ENCODE measurements at regions not wholly inside any gene's neighbourhood (a gene's known extent, or its start where the extent isn't known, plus 50 kb on each side); places are given as distances from the start of the nearest gene placed in this dataset.
"Not testable (repeated sequence)": the region's sequence is repeated elsewhere in the genome, so short reads cannot be mapped to it uniquely, and the experiment has no call there.

GRCh38 chr4:23163647-23164436, 471.1 kb downstream of the GBA3 start:
- DNase-seq, result peak; percentile 33

DNA sequence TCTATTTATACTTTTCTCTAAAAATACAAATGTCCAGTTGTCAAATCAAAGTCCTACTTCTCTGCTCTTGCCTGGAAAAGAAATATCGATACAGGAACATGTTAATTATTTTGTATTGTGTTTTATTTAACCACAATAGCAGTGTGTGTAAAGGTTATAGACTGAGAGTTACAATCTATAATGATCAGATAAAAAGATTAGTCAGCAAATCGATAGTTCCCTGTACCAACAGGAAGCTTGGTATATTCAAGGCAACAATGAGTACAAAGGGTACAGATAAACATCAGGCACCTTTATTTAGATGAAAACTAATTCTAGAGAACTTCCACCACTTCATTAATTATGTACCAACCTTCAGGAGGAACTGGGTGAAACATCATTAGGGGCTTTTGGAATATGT, 469.5 kb downstream of the GBA3 start:
- DNase-seq, result no peak

- DNase-seq, result no peak
Measured at GRCh38 chr4:23161787-23162186, 469.1 kb downstream of the GBA3 start.

DNA sequence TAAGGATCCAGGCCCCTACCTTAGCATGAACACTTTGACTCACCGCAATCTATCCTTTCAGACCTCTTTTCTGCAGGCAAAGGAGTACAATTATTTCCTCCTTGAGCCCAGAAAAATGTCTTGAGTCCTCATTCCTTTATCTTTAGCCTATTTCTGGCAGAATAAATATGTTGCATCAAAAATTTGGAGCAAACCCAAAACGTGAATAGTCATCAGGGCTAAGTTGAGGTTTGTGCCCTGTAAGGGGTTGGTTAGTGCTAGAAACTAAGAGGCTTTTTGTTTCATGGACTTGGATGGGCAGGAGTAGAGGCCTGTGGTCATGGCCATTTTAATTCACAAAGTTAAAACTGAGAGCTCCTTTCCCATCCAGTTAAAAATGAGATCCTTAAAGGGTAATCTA, 460.3 kb downstream of the GBA3 start:
- no peak for DNase-seq

DNA sequence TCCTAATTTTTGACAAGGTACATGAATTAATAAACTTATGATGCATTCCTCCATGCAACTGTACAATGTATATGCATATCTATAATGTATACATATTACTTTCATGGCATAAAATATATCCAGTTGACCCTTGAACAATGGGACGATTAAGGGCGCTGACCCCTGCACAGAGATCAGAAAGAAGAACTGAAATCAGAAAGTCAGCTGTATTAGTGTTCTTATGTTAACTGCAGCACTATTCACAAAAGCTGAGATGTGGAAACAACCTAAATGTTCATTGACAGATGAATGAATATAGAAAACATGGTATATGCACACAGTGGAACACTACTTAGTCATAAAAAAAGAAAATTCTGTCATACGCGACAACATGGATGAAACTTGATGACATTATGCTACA, 457.1 kb downstream of the GBA3 start:
- DNase-seq, result no peak

- DNase-seq, result no peak
Measured at GRCh38 chr4:23144707-23145106, 452.0 kb downstream of the GBA3 start.

DNA sequence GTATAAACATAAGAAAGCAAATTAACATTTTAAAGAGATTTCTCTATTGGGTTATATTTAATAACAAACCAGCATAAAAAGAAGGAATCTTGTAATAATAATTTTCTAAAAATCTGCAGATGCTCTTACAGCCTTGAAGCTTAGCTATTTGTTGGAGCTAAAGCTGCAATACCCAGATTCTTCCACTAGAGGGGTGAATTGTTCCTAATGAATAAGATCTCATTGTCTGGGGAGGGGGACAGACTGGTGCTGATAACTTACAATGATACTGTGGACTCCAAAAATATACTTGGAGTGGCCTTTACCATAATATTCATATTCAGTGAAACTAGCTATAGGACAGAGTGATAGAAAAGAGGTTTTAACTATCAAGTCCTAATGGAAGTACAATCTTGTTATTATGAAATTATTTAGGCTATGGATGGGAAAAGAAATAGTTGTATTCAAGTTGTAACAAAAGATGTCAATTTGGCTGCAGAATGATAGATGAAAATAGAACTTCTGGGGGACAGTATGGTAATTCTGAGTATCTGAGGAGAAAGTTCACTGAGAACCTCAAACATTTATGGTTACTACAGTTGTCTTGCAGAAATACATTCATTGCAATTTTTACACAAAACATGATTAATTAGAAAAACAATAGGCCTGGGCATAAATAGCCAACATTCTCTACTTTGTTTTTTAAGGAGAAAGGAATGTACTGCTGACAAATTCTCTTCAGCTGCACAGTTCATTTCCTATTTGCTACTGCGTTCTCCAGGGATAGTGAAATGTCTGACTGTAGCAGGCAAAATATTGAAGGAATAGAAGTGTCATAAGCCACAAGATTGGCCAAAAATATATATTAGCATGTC, 443.3 kb downstream of the GBA3 start:
- peak; percentile 79 for DNase-seq

DNA sequence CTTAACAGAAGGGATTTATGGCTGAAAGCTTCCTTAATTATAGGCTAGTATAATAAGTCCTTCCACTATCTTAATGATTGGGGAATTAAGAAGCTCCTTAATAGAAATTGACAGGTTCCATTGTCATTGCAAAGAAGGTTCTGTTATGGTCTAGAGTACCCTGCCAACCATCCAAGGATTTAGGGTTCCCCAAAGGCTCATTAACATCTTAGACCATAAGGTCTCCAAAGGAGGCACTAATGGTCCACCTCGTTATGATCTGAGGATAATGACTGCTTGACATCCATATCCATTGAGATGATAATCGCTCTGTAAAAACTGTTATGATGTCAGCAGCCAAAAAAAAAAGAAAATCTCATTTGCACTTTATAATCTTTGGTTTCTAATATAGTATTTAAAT, 441.6 kb downstream of the GBA3 start:
- DNase-seq, result peak; percentile 71

DNA sequence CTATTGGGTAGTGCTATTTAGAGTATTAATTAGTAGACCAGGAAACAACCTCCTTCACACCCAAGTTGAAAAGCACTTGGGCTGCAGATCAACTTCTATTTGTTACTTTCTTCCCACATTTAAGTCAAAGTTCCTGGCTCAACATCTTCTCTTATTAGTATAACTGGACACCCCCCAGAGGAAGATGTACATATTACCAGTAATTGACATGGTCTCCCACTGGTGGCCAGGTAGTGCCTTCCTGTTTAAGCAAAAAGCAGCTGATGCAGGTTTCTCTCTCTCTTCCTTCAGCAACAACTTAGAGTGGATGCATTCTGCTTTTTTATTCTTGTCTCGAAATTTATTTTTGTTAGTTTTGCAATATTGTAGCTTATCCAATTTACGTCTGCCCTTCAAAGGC, 438.1 kb downstream of the GBA3 start:
- no peak for DNase-seq

DNA sequence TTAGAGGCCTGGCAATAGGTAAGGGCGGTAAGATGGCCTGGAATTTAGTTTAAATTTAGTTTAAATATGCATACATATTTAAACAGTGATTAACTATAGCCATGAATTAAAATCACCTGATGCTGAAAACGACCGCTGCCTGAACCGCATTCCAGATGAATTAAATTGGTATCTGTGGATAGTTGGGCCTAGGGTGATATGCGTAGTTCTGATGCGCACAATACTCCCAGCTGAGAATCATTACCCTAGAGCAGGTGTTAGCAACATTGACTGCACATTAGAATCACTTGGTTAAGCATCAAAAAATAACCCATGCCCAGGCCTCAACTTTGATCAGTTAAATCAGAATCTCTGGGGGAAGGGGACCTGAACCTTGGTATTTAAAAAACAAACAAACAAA, 432.4 kb downstream of the GBA3 start:
- no peak for DNase-seq

DNA sequence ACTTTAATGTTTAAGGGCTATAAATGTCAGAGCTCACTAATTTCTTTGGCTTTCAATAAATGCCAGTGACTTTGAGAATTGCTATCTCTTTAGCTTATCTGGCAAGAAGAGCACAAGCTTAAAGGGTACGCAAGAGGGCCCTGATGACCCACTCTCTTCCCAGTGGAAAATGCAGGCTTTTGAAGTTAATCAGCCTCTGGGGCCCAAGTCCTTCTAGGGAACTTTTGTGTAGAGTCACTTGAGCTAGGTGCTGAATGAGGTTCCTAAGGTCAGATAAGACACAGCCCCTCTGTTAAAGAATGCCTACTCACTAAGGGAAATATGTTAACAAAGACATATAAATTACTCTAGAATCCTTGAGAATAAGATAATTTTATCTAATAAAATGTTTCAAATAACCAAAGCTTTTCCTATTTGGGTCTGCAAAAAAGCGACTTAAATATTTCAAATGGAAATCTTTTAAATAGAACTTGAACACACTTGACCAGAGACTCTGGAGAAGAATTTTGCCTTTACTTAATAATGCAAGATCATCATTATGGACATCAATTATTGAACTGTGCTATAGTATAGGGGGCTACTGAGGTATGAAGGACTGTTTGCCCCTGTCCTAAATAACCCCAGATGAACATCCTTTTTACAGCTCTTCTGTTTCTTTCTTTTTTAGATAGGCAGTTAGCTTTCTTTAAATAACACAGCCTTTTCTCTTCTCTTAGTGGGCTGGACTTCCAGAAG, 430.1 kb downstream of the GBA3 start:
- DNase-seq, result no peak

DNA sequence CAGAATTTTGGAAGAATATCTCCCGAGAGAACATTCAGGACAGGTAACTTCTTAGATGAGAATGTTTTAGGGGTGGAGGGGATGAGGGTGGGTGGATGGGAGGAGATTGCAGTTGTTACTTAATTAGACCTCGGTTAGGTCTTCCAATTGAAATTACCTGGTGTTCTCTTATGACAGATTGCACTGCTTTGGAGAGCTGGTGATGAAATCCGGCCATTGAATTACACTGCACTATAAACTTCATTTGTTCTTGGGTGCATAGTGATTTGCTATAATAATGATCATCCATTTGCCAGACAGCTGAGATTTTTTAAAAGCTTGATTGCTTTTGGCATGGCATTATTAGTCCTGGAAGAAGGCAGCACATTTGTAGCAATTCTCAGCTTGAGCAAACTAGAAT, 427.6 kb downstream of the GBA3 start:
- no peak for DNase-seq

DNA sequence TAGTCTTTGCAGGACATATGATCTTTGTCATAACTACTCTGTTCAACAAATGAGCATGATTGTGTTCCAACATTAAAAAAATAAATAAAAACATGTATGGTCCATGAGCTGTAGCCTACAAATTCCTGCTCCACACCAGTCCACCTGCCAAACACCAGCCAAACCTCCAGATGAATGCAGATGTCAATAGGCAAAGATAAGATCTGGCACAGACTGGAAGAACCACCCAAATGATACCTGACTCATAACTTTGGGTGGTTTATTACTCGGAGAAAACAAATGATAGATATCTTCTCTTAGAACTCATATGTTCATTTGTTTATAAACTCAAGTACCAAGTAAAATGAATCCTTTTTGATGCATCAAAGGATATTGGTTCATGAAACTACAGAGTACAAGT, 425.1 kb downstream of the GBA3 start:
- DNase-seq, result no peak

DNA sequence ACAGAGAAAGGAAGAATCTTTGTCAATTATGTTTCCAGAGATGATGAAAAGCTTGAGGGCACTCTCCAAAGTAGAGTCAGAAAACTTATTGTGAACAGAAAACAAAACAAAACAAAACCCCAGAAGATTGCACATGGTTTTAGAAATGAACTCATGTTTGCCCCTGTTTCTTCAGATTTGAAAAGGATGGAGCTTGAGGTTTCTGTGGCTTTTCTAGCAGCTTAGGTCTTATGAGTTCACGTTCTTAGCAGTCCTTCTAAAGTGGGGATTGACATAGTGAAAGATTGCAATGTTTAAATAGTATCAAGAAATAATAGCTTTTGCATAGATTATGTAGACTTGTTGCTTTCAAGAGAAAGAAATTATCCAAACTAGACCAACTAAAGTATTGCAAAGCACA, 421.8 kb downstream of the GBA3 start:
- DNase-seq, result no peak

- no peak for DNase-seq
Measured at GRCh38 chr4:23113104-23113503, 420.4 kb downstream of the GBA3 start.

DNA sequence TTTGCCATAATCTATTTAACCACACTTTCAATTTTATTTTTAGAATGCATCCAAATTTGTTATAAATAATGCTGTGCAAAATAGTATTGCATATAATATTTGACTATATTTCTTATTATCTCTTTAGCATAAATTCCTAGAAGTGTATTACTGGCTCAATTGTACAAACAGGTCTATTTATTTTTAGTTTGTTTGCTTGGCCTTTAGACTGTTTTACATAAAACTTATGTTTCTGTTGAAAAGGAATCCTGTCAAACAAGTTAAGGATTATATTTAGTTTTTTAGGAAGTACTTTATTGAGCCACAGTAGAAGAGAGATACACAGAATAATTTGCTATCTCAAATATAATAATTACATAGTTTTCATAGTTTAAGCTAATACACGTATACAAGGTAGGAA, 413.8 kb downstream of the GBA3 start:
- no peak for DNase-seq

DNA sequence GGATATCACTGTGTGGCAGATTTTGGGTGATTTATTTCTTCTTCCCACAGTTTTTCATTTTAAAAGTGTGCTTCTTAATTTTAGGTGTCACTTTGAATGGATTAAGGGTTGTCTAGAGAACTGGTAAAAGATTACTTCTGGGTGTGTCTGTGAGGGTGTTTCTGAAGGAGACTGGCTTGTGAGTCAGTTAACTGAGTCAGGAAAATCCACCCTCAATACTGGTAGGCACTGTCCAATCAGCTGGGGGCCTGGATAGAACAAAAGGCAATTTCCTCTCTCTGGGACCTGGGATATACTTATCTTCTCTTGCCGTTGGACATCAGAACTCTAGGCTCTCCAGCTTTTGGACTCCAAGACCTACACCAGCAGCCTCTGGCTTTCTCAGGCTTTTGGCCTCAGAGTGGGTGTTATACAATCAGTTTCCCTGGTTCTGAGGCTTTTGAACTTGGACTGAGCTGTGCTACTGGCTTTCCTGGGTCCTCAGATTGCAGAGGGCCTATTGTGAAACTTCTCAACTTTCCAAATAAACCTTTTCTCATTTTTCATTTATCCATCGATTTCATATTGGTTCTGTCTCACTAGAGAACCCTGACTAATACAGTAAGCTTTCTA, 413.1 kb downstream of the GBA3 start:
- DNase-seq, result no peak

DNA sequence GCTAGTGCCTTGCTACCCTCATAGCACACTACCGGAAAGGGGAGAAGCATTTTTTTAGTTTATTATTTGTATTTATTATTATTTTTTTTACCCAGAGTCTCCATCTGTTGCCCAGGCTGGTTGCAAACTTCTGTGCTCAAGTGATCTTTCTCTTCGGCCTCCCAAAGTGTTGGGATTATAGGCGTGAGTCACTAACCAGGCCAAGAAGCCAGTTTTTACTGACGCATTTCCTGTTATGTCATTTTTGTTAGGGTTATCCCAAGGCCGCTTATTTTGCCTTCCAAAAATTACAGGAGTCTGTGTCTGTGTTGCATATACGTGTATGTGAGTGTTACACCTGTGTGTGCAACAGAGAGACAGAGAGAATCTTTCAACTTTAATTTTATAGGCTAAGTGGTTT, 404.5 kb downstream of the GBA3 start:
- no peak for DNase-seq

- DNase-seq, result no peak
Measured at GRCh38 chr4:23091711-23092110, 399.0 kb downstream of the GBA3 start.

- no peak for DNase-seq
Measured at GRCh38 chr4:23085249-23085568, 392.5 kb downstream of the GBA3 start.

GRCh38 chr4:23084559-23085248, 392.0 kb downstream of the GBA3 start:
- DNase-seq, result no peak

- no peak for DNase-seq
Measured at GRCh38 chr4:23083391-23083790, 390.7 kb downstream of the GBA3 start.

DNA sequence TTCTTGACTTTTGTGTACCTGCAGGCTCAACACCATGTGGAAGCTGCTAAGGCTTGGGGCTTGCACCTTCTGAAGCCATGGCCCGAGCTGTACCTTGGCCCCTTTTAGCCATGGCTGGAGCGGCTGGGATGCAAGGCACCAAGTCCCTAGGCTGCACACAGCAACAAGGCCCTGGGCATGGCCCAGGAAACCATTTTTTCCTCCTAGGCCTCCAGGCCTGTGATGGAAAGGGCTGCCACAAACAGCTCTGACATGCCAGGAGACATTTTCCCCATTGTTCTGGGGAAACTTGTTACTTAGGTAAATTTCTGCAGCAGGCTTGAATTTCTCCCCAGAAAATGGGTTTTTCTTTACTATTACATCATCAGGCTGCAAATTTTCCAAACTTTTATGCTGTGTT, 387.4 kb downstream of the GBA3 start:
- DNase-seq, result not testable (repeated sequence)
